GM21619 (cell line): ENCODE measurements at regions not wholly inside any gene's neighbourhood (a gene's known extent, or its start where the extent isn't known, plus 50 kb on each side); places are given as distances from the start of the nearest gene placed in this dataset.

Experiments
- ATAC-seq: cut with Tn5 transposase; IDR thresholded peaks from one replicate; pipeline ENCODE4 v1.9.1; 2021; ENCODE audit not compliant: unreplicated experiment

DNA sequence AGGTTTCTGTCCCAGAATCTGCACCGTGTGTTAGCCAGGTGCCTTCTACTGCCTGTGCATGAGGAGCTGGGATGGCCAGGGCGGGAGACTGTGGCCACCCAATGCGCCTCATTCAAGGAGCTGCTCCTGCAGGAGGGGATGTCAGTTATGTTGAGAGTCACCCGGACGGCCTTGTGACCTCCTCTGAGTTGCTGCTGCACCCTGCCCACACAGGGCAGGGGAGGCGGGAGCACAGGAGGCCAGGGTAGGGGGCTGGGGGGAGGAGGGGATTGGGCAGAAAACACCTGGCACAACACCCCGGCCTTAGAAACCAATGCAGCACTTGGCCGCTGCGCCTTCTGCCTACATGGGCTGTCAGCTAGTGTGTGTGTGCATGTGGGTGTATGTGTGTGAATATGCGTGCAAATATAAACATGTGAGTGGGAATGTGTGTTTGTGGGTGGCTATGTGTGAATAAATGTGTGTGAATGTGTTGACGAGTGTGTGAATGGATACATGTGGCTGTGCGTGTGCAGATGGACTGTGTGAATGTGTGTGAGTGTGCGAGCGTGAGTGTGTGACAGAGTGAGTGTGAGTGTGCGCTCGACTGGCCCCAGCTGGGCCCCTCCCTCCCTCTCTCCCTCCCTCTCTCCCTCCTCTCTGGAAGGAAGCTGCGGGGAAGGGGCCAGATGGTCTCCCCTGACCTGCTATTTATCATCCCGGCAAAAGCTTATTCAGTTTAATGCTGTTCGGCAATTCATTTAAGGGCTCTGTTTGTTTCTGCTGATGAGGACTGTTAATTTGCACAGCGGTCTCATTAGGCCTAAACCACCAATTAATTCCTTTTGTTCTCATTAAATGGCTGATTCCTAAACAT, 106.9 kb downstream of the TLE3 start:
- ATAC-seq = no peak

GRCh38 chr15:69991551-69991980, 106.2 kb downstream of the TLE3 start:
- ATAC-seq = no peak

GRCh38 chr15:69992348-69992747, 105.4 kb downstream of the TLE3 start:
- no peak for ATAC-seq

DNA sequence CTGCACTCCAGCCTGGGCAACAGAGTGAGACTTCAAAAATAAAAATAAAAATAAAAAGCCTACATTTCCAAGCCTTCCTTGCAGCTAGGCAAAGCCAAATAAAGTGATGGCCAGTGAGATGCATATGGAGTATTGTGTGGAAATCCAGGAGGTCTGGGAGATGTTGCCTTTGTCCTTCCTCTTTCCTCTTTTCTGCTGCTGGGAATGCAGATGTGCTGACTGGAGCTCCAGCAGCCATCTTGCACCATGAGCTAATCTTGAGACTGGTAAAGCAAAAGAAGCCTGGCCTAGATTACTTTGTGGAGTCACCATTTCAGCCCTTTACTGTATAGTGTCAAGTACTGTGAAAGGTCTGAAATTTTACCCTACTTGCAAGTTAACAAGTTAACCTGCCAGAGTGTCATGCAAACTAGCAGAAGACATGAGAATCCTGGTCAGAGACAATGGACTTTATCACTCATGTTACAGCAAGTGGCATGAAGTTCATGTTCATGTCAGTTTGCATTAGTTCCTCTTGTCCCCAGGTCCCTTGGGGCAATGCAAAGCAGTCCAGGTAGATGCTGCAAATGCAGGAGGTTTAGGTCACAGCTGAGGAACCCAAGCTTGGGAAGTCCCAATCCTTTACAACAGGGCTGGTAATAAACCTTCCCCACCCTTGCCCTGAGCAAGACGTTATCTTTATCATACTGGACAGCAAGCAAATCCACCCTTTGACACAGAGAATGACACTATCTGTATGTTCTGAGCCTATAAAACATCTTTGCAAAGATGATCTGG, 103.1 kb downstream of the TLE3 start:
- ATAC-seq = peak; percentile 53

DNA sequence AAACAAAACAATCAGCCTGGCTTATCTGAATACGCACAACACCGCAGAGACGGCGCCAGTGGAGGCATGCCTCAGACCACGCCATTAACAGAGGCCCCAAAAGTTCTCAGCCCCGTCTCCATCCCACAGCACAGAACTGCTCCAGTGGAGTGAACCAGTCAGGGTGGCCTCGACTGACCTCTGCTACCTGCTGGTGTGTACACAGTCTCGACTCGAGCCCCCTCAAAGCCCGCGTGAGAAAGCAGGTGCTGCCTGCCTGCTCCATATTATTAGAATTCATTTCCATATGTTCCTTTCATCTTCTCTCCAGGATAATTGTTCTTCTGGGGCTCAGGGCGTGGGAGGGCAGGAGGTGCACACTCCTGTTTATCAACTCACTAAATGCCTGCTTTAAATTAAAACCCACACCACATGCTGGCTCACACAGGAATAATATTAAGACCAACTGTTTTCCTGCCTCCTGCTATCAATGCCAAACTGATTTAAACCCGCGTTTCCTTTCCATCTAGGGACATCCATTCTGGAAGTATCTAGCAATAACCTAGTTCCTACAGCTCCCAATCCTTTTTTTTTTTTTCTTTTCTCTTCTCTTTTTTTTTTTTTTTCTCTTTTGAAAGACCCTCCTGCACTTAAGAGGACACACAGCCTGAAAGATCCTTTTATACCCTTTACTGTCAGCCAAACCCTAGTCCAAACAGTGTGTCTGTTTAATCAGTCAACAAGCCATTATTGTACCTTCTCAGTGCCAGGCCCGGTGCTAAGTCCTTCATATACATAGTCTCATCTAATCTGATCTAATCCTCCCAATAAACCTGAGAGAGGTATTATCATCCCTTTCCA, 101.2 kb downstream of the TLE3 start:
- ATAC-seq = no peak

DNA sequence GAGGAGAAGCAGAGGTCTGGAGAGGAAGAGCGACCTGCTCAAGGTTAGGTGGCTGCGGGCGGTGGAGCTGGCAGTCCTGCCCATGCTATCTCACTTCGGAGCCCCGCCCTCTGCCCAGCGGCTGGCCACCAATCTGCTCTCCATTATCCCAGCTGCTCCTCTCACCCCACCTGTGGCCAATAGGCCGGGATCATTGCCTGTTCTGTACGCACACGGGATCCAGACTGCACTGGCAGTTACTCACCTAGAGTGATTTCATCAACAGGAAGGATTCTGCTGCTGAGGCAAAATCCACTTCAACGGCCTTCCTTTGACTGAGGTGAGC, 100.6 kb downstream of the TLE3 start:
- ATAC-seq = no peak
